K562 (cell line): ENCODE measurements at regions not wholly inside any gene's neighbourhood (a gene's known extent, or its start where the extent isn't known, plus 50 kb on each side); places are given as distances from the start of the nearest gene placed in this dataset.

Source experiments
- ATAC-seq: fragments of 200-7000 bp; cut with Tn5 transposase; 3 replicates; pipeline ENCODE4 v1.9.1; 2020; ENCODE audit warnings: moderate library complexity
- BruUV-seq: library from RNA; stranded (reverse); fragments of 400-500 nt; replicated peaks from 2 replicates; lab custom pipeline; 2021; lab: Mats Ljungman, UMichigan
- CTCF ChIA-PET: fragments of 300-600 bp; formaldehyde crosslinking; extraction: SDS; loops from one replicate; lab custom pipeline; 2021; ENCODE audit warnings: low intra/inter-chr PET ratio; lab: Yijun Ruan, JAX
- POLR2A ChIA-PET: fragments of 300-600, 350-650 bp; sonication (Branson Sonifier 250); formaldehyde crosslinking; extraction: SDS; loops from one replicate; lab custom pipeline; 2021; ENCODE audit warnings: antibody characterized with exemption, inconsistent platforms; lab: Yijun Ruan, JAX
- DNase-seq, 4 experiments: peaks; one replicate each; pipeline versions ENCODE4 v3.0.0 to v3.0.0-alpha.2; 2011 to 2018; ENCODE audit warnings: low spot score in 3 of 4, mixed read lengths in 3 of 4; ENCODE audit errors: extremely low read depth in 1 of 4
- FAIRE-seq: peaks from 2 replicates; lab custom pipeline; 2011; peaks lifted over from hg19 to GRCh38; lab: Jason Lieb, UNC
- H2AFZ ChIP-seq: 2 replicates; pipeline ENCODE4 v1.6.0; 2011; ENCODE audit warnings: low read depth, low read length, control low read depth, inconsistent platforms
- H3K27ac ChIP-seq: fragments of 200-600 bp; 3 replicates; pipeline ENCODE4 v1.8.0; 2011; ENCODE audit warnings: low read depth, mild to moderate bottlenecking, control low read depth, inconsistent platforms, low read length, moderate library complexity, mixed read lengths; ENCODE audit errors: extremely low read depth
- H3K27me3 ChIP-seq, 2 experiments: fragments of 300-600 bp in 1 of 2; 2 replicates in 1 of 2; 3 replicates in 1 of 2; pipeline versions ENCODE4 v1.6.0 to v1.8.0; 2011; ENCODE audit warnings: inconsistent platforms in 2 of 2, low read length in 2 of 2, mild to moderate bottlenecking in 1 of 2, mixed read lengths in 1 of 2, moderate library complexity in 1 of 2; ENCODE audit not compliant: control insufficient read depth in 2 of 2, insufficient read depth in 2 of 2
- H3K36me3 ChIP-seq: fragments of 300-600 bp; 3 replicates; pipeline ENCODE4 v1.8.0; 2011; ENCODE audit warnings: mild to moderate bottlenecking, low read length, inconsistent platforms; ENCODE audit not compliant: control insufficient read depth, insufficient read depth
- H3K4me1 ChIP-seq, 2 experiments: fragments of 200-600 bp in 1 of 2; replicated peaks in 1 of 2; 2 replicates in 1 of 2; 3 replicates in 1 of 2; pipeline versions ENCODE4 v1.5.1 to v1.8.0; 2011; ENCODE audit warnings: inconsistent platforms in 2 of 2, low read length in 2 of 2, mild to moderate bottlenecking in 1 of 2, mixed read lengths in 1 of 2, moderate library complexity in 1 of 2; ENCODE audit not compliant: control insufficient read depth in 2 of 2, insufficient read depth in 2 of 2
- H3K4me2 ChIP-seq: 2 replicates; pipeline ENCODE4 v1.6.1; 2011; ENCODE audit warnings: low read length, control low read depth, inconsistent platforms, mixed read lengths; ENCODE audit not compliant: insufficient read depth
- H3K4me3 ChIP-seq: fragments of 200-600 bp; sonication (generic), shearing (Covaris generic); 2 replicates; pipeline ENCODE4 v1.5.1; 2016; ENCODE audit warnings: control low read depth, inconsistent platforms
- H3K79me2 ChIP-seq: fragments of 200-600 bp; 3 replicates; pipeline ENCODE4 v1.8.0; 2011; ENCODE audit warnings: low read length, inconsistent platforms; ENCODE audit not compliant: control insufficient read depth, insufficient read depth
- H3K9ac ChIP-seq, 2 experiments: 2 replicates each; pipeline versions ENCODE4 v1.6.0 to v1.6.1; 2011; ENCODE audit warnings: low read depth in 2 of 2, low read length in 2 of 2, control low read depth in 1 of 2, inconsistent platforms in 1 of 2, mild to moderate bottlenecking in 1 of 2, mixed read lengths in 1 of 2; ENCODE audit not compliant: insufficient read depth in 1 of 2
- H3K9me1 ChIP-seq: one replicate; pipeline ENCODE4 v1.6.0; 2011; ENCODE audit warnings: inconsistent platforms, mild to moderate bottlenecking, low read length, moderate library complexity; ENCODE audit not compliant: control insufficient read depth, insufficient read depth
- H3K9me3 ChIP-seq: replicated peaks from 2 replicates; pipeline ENCODE4 v1.5.1; 2011; ENCODE audit warnings: low read depth, low read length, inconsistent platforms; ENCODE audit not compliant: control insufficient read depth, insufficient read depth
- H4K20me1 ChIP-seq: replicated peaks from 2 replicates; pipeline ENCODE4 v1.6.1; 2011; ENCODE audit warnings: low read length, inconsistent platforms, mixed read lengths; ENCODE audit not compliant: control insufficient read depth, insufficient read depth
- CEBPG ChIP-seq, 3 experiments: fragments of 200-800 bp in 1 of 3; sonication (Bioruptor generic) in 1 of 3; sonication (generic) in 1 of 3; formaldehyde crosslinking in 1 of 3; IDR thresholded peaks in 2 of 3; conservative IDR thresholded peaks in 1 of 3; 2 replicates each; pipeline versions ENCODE4 v1.6.1 to v1.8.0; 2016 to 2022; ENCODE audit warnings: missing compliant biosample characterization in 2 of 3, missing genetic modification characterization in 2 of 3, mild to moderate bottlenecking in 1 of 3, missing genetic modification reagents in 1 of 3
- MCM2 ChIP-seq: fragments of 450-650 bp; IDR thresholded peaks from 2 replicates; pipeline ENCODE4 v1.6.1; 2017; ENCODE audit warnings: low read depth, mild to moderate bottlenecking
- THRB ChIP-seq: fragments of 450-650 bp; formaldehyde crosslinking; conservative IDR thresholded peaks from 2 replicates; pipeline ENCODE4 v1.4.0; 2022; ENCODE audit warnings: mild to moderate bottlenecking, missing genetic modification characterization
- ZNF146 ChIP-seq: IDR thresholded peaks from one replicate; pipeline ENCODE4 v1.6.1; 2018; ENCODE audit warnings: missing compliant biosample characterization; ENCODE audit not compliant: unreplicated experiment
- ZNF609 ChIP-seq: sonication (generic); formaldehyde crosslinking; IDR thresholded peaks from 2 replicates; pipeline ENCODE4 v1.8.1; 2023; ENCODE audit warnings: missing genetic modification reagents, mild to moderate bottlenecking, borderline replicate concordance
- WGBS: fragments of 100-300 bp; shearing (Covaris generic); methylation state at CpG from one replicate; pipeline ENCODE4 v1.1.6; 2016; ENCODE audit warnings: low coverage, mixed read lengths; ENCODE audit not compliant: insufficient coverage; ENCODE audit errors: missing lambda C conversion rate; 5-methylcytosine and 5-hydroxymethylcytosine counted together
- in situ Hi-C: fragments of 300-500 bp; cut with MboI; formaldehyde crosslinking; loops from 4 replicates; pipeline ENCODE4 v1.15.0; 2018; ENCODE audit warnings: inconsistent platforms, mixed read lengths
- intact Hi-C: fragments of 100-400 bp; cut with micrococcal nuclease; formaldehyde crosslinking; loops from 2 replicates; pipeline ENCODE4 v1.14.2; 2022

- TF ChIP-seq ZNF609 (CRISPR knock-in tag) (no peak), MCM2 (no peak), CEBPG (CRISPR knock-in tag; IDR thresholded peaks at IDR 0.05) (no peak), CEBPG (tag; conservative IDR thresholded peaks at IDR 0.05 in 1 of 2, IDR thresholded peaks at IDR 0.05 in 1 of 2) (no peak)
- TF ChIP-seq, all 486 proteins: peak for 0
Observed at GRCh38 chr11:128357073-128357472, 230.3 kb downstream of the ETS1 start (continued).

GRCh38 chr11:128355558-128355957, 231.8 kb downstream of the ETS1 start:
- H3K4me3 ChIP-seq, result no peak overlapping the region
- BruUV-seq, result no TSS peak
- ChIA-PET POLR2A (no interaction called here), CTCF (no interaction called here)
- no peaks in the 10 kb centered on the region for H3K4me1 ChIP-seq
- H3K9me1 ChIP-seq, result no peaks in the 10 kb centered on the region
- DNase-seq (no peak), FAIRE-seq (no peak), ATAC-seq (no peak)
- intact Hi-C loops (no loop called here), in situ Hi-C loops (no loop called here)
- no peaks in the 10 kb centered on the region for H4K20me1 ChIP-seq
- no peaks in the 10 kb centered on the region for H3K79me2 ChIP-seq
- no peak overlapping the region for H3K27ac ChIP-seq
- no peak overlapping the region for H3K4me2 ChIP-seq
- H3K36me3 ChIP-seq, result no peaks in the 10 kb centered on the region
- no peak overlapping the region for H2AFZ ChIP-seq
- H3K9me3 ChIP-seq, result no peaks in the 10 kb centered on the region; the same call in 1 of the 2 replicates
- WGBS, result 0% methylated on average over 2 of the region's 2 CpGs
- H3K27me3 ChIP-seq, result no peaks in the 10 kb centered on the region
- TF ChIP-seq THRB (no peak), ZNF146 (CRISPR knock-in tag) (no peak)
- H3K9ac ChIP-seq, result no peak overlapping the region
